GM12864 (cell line): ENCODE measurements at regions not wholly inside any gene's neighbourhood (a gene's known extent, or its start where the extent isn't known, plus 50 kb on each side); places are given as distances from the start of the nearest gene placed in this dataset.
"Not testable (repeated sequence)": the region's sequence is repeated elsewhere in the genome, so short reads cannot be mapped to it uniquely, and the experiment has no call there.

Source experiments
- DNase-seq: peaks from one replicate; pipeline ENCODE4 v3.0.0-alpha.2; 2011; ENCODE audit warnings: low read depth
- H3K4me3 ChIP-seq: 2 replicates; pipeline ENCODE4 v1.5.1; 2011; ENCODE audit warnings: mild to moderate bottlenecking, low read depth, low read length, control low read depth
- CTCF ChIP-seq: IDR thresholded peaks from 2 replicates; pipeline ENCODE4 v1.5.1; 2011; ENCODE audit warnings: low read depth, mild to moderate bottlenecking, moderate library complexity, low read length, control low read depth, inconsistent platforms; ENCODE audit errors: missing control alignments

GRCh38 chr17:71765437-71765836, 355.4 kb upstream of the SOX9 start:
- TF ChIP-seq CTCF, result no peak
- H3K4me3 ChIP-seq, result no peak overlapping the region
- DNase-seq, result no peak

GRCh38 chr17:71769850-71770249, 351.0 kb upstream of the SOX9 start:
- no peak for DNase-seq
- H3K4me3 ChIP-seq, result no peak overlapping the region
- no peak for TF ChIP-seq CTCF

- H3K4me3 ChIP-seq, result no peak overlapping the region
- no peak for TF ChIP-seq CTCF
- no peak for DNase-seq
These were observed 343.7 kb upstream of the SOX9 start for GRCh38 chr17:71777048-71777640.

- no peak overlapping the region for H3K4me3 ChIP-seq
- TF ChIP-seq CTCF, result no peak
- DNase-seq, result no peak
These were observed 341.3 kb upstream of the SOX9 start for GRCh38 chr17:71779482-71779881.

- DNase-seq, result no peak
- TF ChIP-seq CTCF, result no peak
- no peak overlapping the region for H3K4me3 ChIP-seq
These were observed 340.2 kb upstream of the SOX9 start for GRCh38 chr17:71780596-71780995.

- DNase-seq, result not testable (repeated sequence)
These were observed 338.8 kb upstream of the SOX9 start for GRCh38 chr17:71782021-71782420.

GRCh38 chr17:71790791-71791190, 330.0 kb upstream of the SOX9 start:
- DNase-seq, result no peak
- H3K4me3 ChIP-seq, result no peak overlapping the region
- no peak for TF ChIP-seq CTCF

More at GRCh38 chr17:71782021-71782420, 338.8 kb upstream of the SOX9 start:
- H3K4me3 ChIP-seq, result not testable (repeated sequence)
